ENCODE measurements at regions not wholly inside any gene's neighbourhood (a gene's known extent, or its start where the extent isn't known, plus 50 kb on each side); places are given as distances from the start of the nearest gene placed in this dataset.
"Not testable (repeated sequence)": the region's sequence is repeated elsewhere in the genome, so short reads cannot be mapped to it uniquely, and the experiment has no call there.

DNA sequence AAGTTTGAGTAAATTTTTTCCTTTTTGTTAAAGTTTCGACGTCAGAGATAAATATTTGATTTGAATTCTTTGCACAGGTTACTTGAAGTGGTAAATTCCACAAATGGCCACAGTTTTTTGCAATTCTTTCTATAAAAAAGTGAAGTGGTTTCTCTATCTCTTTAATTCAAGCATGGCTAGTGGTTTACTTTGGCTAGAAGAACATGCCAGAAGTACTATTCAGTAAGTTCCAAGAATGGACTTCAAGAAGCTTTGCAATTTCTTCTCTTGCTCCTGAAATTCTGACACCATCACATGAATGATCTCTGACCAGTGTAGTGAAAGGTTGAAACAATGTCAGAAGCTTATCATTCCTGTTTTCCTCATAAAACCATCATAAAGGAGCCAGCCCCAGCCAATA is 55.7 kb upstream of the RNPC3 start:
- no peak for DNase-seq

DNA sequence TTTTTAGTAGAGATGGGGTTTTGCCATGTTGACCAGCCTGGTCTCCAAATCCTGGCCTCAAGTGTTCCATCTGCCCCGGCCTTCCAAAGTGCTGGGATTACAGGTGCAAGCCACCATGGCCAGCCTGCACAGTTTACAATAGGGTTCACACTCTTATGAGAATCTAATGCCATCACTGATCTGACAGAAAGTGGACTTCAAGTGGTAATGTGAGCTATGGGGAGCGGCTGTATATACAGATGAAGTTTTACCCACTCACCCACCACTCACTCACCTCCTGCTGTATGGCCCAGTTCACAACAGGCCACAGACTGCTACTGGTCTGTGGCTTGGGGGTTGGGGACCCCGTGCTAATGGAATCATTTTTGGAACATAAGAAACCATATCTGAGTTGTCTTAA is 58.4 kb upstream of the RNPC3 start:
- no peak for DNase-seq

DNA sequence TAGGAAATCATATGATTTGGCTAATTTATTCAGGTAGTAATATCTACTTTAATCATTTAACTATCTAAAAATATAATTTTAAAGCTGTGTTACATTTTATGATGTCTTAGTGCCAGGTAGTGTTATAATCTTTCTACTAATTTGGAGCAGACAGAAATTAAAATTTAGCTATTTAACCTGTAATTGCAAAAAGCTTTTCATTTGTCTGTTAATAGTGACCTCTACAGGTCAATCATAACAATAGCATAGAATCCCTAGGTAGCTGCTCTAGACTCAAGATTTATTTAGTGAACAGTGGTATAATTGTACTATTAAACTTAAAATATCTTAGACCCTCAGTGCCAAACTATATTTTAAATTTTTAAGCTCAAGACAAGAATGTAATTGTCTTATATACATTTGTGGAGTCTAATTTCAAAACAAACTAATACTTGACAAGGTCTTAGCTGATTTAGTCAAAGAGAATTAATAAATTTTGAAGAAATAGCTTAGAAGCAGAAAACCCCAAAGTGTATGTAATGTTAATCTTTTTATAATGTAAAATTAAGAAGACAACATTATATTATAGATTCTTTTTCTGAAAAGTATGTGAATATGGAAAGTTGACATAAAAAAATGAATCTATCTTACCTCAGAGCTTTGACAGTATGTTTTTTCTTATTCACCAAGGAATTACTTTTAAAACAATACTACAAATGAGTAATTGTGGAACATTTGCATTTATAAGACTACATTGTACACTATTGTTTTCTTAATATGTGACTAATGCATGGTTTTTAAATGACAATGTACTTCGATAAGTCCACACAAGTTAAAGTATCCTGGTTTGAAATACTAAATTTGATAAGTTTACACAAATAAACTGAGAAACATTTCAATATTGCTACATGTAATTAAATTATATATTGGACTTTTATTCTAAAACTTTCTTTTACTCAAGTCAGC is 64.1 kb upstream of the RNPC3 start:
- DNase-seq: peak in 1 of 2 experiments; percentile 4

DNA sequence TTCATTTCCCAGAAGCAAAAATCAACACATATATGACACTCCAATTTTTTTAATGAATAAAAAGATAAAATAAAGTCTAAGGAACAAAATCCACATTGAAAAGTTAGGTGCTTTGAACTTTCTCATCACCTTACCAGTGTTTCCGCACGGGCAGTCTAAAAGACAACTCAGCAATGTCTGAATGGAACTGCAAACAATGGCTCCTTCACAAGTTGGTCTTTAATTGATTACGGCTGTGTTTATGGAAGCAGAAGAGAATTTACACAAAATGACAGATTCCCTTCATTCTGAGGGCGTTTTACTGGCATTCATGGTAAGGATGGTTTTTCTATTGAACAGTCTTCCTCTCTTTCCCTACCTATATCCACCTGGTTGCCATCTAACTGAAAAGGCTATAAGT is 65.0 kb upstream of the RNPC3 start:
- no peak for DNase-seq

DNA sequence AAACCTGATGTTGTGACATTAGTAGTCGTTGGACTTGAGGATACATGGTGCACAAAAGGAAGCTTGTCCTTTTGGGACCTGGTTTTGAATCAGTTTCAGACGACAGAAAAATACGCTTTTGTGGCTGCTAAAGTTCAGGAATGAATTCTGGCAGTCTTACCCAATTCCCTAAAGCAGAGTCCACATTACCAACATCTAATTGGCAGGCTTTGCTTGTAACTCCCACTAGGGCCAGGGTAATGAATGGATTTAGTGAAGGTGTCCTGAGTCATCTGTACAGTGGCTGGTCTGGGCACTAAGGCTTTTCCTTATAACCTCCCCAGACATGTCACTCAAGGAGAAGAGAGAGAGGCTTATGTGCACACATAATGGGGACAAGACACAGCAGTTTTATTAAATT is 66.2 kb upstream of the RNPC3 start:
- DNase-seq: no peak

DNA sequence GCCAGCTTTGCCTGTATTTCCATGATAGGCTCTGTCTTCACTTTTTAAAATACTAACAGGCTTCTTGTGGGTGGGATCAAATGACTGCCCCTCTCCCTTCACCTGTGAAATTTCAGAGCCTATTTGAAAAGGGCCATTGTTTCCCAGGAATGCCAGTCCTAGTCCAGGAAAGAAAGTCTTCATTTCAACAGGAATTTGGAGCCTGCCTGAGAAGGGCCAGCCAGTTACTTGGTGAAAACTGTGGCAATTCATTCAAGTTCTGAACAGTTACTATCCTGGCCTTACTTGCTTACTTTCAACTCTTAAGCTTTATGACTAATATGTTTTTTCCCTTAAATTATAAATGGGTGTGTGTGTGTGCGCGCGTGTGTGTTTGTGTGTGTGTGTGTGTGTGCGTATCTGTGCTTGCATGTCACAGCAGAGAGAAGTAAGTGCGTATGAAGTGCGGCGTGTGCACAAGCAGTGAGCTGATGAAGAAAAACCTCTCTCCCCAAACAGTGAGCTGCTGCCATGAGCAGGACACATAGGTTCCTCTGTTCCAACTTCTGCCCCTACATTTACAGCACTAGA is 67.5 kb upstream of the RNPC3 start:
- no peak for DNase-seq

DNA sequence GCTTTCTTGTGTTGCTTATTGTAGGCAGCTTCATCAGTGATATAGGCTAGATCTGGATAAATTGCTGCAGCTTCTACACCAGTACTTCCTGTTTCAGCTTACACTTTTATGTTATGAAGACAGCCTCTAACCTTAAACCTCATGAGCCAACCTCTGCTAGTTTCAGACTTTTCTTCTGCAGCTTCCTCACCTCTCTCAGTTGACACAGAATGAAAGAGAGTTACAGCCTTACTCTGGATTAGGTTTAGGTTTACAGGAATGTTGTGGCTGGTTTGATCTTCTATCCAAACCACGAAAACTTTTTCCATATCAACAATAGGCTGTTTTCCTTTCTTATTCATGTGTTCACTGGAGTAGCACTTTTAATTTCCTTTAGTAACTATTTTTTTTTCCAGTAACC is 76.9 kb upstream of the RNPC3 start:
- DNase-seq: no peak

DNA sequence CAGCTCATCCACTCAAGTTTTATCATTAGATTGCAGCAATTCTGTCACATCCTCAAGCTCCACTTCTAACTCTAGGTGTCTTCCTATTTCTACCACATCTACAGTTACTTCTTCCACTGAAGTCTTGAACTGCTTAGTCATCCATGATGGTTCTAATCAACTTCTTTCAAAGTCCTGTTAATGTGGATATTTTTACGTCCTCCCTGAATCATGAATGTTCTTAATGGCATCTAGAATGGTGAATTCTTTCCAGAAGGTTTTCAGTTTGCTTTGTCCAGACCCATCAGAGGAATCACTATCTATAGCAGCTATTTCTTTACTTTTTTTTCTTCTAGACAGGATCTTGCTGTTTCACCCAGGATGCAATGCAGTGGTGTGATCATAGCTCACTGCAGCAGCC is 78.0 kb upstream of the RNPC3 start:
- no peak for DNase-seq

DNA sequence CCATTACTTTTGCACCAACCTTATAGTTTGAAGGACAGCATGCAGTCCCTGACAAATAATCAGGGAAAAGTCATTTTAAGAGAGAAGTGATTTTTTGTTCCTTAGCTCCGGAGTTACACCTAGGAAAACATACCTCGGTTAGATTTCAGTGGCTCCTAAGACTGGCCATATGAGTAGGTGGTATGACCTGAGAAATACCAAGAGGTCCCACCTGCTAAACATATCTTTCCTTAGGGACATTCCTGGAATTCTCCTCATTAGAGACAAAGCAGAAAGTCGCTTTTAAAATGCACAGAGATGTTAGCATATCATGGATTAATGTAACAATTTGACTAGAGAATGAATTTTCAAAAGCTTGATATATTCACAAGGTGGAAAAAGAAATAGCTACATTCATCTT is 84.2 kb upstream of the RNPC3 start:
- no peak for DNase-seq

DNA sequence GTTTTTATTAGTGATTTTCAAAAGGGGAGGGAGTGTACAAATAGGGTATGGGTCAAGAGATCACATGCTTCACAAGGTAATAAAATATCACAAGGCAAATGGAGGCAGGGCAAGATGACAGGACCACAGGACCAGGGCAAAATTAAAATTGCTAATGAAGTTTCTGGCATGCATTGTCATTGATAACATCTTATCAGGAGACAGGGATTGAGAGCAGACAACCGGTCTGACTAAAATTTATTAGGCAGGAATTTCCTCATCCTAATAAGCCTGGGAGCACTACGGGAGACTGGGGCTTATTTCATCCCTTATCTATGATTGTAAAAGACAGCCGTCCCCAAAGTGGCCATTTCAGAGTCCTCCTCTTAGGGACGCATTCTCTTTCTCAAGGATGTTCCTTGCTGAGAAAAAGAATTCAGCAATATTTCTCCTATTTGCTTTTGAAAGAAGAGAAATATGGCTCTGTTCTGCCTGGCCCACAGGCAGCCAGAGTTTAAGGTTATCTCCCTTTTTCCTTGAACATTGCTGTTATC is 88.9 kb upstream of the RNPC3 start:
- not testable (repeated sequence) for DNase-seq

DNA sequence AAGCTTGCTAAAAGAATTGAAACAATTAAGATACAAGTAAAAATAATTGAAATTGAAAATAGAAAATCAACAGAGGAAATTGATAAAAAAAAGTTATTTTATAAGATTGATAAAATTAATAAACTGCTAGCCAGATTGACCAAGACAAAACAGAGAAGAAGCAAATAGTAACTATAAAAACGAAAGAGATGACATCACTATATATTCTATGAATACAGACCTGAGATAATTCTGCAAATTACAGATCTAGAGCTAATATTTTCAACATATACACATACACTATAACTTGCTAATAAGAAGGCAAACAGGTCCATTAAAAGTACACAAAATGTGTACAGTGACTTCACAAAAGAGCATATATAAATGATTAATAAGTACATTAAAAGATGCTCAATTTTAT is 90.1 kb upstream of the RNPC3 start:
- no peak for DNase-seq

DNA sequence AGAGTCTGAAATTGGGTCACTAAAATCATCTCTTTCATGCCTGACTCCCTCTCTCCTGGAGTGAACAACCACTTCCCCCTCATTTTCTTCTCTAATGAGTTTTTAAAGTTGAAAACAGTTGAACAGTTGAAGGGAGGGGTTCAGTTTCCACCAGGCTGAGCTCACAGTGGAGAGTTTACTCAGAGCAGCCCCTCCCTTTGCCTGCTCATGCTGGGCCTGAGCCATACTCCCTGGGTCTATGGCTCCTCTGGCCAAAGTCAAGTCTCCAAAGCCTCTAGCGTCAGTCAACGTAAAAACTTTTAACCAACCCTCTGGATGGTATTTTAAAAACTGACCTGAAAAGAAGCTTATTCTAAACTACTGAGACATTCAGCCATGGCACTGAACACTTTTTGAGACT is 100.8 kb upstream of the RNPC3 start:
- DNase-seq: no peak

DNA sequence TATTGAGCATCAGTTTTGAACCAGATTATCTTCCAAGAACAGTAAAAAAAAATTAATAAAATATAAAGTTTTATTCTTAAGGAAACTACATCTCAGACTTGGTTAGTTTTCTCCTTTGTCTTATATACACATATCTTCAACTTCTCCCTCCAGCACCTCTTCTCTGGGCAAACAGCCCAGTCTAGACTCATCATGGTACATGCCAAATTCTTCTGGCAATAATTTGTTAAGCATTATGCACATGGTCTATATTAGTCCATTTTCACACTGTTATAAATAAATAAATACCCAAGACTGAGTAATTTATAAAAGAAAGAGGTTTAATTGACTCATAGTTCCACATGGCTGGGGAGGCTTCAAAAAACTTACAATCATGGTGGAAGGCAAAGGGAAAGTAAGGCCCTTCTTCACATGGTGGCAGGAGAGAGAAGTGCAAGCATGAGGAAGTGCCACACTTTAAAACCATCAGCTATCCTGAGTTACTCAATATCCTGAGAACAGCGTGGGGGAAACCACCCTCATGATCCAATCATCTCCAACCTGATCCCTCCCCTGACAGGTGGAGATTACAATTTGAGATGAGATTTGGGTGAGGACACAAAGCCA is 108.7 kb upstream of the RNPC3 start:
- no peak for DNase-seq

DNA sequence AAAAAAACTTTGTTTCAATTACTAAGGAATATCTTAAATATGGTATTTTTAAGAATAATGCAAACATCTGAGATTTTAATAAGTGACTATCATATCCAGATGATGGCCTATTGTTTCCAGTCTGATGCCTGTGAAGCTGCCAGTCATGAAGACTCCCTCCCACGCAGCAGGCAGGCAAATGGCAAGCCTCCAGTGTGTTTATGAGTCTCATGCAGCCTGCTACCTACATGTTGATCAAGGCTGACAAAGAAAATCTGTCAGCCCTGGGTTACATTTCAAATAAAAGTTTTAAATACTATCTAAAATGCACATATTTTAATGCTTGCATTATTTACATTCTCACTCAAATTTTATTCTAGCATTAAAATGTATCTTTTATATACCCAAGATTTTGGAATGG is 137.6 kb upstream of the RNPC3 start:
- DNase-seq: no peak

DNA sequence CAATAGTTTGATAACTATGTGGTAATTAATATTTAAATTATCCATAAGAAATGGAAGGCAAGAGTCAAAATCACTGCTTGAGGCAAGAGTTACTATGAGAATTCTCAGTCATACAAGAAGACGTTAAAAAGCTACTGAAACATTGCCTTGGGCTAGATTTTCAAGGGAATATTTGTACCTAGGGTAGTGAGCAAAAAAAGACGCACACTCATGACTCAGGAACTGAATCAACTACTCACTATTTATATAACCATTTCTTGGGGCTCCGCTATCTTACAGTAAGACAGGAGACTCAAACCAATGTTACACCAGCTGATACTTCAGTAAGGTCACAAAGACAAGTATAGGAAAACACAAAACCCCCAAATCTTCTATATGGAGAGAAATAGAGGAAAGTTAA is 151.5 kb upstream of the RNPC3 start:
- DNase-seq: no peak

DNA sequence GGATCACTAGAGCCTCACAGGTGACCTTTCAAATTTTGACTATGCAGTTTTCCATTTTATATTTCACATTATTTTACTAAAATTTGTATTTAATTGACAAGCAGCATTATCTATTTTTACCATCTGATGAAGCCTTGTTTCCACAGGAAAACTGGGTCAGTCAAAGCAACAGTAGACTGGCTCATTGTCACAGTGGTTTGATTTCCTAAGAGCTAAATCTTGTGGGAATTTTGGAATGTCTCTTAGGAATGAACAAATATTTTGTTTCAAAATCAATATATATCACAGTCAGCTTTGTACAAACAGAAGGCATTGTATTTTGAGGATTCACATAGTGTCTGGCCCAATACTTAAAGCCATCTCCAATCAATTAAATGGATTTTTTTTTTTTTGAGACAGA is 152.6 kb upstream of the RNPC3 start:
- no peak for DNase-seq

DNA sequence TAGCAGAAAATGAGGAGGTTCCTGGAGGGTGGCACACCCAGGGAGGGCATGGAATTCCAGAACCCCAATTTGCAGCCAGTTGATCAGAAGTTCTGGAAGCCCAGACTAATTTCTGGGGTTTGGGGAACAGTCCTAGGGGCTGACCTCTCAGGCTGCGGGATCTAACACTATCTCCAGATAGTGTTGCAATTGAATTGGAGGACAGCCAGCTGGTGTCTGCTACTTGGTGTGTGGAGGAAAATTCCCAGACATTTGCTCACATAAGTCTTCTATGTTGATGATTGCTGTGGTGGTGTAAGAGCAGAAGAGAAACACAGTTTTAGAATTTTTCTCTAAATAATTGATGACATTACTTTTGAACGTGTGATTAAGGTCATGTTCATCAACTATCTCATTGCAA is 154.3 kb upstream of the RNPC3 start:
- no peak for DNase-seq

DNA sequence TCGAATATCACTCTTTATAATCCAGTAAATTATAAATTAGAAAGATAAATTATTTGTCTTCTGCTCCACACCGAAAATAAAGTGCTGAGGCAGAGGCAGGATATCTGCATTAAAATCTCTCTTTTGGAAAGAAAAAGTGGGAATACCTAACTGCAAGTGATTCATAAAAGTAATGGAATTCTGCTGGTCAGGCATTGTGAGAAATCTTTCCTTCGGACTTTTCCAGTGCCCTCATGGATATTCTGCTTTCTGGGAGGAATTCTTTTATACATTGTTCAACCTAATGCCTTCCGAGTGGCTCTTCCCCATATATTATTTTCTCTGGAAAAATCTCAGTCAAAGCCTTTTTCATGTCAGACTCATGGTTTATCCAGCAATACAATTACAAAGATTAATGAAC is 158.3 kb upstream of the RNPC3 start:
- DNase-seq: no peak

DNA sequence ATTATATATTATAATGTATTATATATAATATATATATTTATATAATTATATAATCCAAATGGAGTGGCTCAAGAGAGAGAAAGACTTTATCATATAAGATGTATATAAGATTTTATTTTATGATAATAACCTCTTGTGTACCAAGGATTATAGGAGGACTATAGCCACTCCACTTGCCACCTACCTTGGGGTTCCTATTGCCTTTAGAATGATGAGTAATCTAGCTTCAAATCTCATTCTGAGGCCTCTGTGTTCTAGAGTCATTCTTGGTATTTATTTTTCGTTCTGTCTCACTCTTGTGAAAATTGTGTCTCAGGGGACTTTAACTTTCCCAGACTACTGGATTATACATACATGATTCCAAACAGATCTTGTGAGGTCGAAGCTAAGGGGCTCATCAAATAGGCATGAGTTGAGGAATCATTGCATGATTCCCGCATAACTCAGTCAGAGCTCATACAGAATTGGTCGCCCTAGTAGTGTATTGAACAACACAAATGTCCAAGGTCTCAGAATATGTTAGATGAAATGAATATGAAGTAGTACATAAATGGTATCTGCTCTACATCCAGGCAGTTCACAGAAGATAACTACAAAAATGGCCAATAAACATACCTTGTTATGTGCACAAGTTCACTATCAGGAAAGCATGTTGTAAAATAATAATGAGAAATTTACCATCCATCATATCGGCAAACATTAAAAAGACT is 159.5 kb upstream of the RNPC3 start:
- no peak for DNase-seq

DNA sequence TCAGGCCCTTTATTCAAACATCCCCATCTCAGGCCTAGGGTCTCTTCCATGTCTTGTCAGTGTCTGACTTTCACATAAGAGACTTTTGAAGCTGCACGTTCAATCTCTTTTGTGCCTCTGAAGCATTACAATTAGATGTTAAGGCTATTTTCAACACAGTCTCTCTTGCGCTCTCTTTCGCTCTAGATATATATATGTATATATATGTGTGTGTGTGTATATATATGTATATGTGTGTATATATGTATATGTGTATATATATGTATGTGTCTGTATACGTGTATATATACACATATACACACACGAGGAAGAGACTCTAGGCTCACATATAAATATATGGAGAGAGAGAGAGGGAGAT is 162.5 kb upstream of the RNPC3 start:
- DNase-seq: no peak

DNA sequence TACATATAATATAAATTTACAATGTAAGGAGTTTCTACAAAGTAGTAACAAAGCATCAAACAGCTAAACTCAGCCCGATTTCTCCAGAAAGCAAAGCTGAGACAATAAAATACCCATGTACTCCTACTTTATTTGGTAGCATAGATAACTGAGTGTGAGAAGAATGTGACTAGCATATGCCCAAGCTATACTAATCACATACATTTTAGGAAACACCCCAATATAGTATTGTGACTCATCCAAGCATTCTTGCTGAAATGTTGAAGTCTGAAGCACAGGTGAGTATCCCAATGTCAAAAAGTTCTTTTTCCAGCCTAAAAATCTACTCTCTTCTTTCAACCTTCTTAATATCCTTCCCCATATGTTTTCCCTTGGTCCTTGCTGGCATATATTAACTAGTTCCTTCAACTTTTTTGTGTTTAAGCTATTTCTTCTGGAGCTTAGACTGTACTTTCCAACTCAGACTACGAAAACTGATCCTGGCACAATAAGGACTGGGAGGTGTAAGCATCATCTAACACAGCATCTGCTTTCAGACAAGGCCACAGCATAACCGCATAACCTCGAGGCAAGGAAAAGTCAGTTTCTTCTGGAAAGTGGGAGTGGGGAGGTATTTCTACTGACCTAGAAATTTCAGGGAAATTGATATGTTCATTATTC is 163.0 kb upstream of the RNPC3 start:
- DNase-seq: no peak

DNA sequence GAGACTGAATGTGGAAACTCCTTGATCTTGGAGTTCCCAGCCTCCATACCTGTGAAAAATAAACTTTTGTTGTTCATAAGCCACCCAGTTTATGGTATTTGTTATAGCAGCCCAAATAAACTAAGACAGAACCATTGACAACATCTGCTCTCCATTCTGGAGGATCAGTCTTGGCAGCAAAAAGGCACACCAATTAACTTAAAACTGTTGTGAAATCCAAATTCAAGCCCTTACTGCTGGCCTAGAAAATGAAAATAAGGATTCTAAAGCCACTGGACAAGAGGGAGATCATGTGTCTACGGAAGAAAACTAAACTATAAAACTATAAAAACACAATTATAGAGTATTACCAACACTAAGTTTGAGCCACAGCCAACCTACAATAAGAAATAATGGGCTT is 172.1 kb upstream of the RNPC3 start:
- no peak for DNase-seq

DNA sequence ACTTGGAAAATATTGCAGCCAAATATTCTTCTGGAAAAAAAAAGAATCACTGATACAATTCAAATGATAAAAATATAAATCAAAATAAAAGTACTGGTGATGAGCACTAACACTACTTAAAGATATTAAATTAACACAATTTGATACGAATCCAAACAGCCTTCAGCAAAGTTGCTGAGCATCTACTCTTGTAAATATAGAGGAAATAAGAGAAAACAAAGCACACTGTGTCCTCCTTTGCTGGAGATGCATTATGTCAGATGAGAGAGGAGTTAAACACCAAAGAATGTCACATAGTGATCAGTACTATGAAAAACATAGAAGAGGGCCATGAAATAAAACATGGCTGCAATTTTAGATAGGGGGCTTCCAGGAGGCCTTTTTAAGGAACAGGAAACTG is 177.4 kb upstream of the RNPC3 start:
- no peak for DNase-seq
